HG03342 (cell line): ENCODE measurements at regions not wholly inside any gene's neighbourhood (a gene's known extent, or its start where the extent isn't known, plus 50 kb on each side); places are given as distances from the start of the nearest gene placed in this dataset.

Experiments used
- ATAC-seq: cut with Tn5 transposase; IDR thresholded peaks from one replicate; pipeline ENCODE4 v1.9.1; 2021; ENCODE audit warnings: mild to moderate bottlenecking, moderate library complexity; ENCODE audit not compliant: unreplicated experiment

- no peak for ATAC-seq
Measured at GRCh38 chr11:10641912-10642697, 51.5 kb downstream of the IRAG1 start.

- ATAC-seq = peak; percentile 88
Measured at GRCh38 chr11:10641177-10641911, 52.2 kb downstream of the IRAG1 start.

- ATAC-seq = no peak
Measured at GRCh38 chr11:10640308-10640707, 53.2 kb downstream of the IRAG1 start.

GRCh38 chr11:10639350-10639749 lies 54.2 kb downstream of the IRAG1 start:
- ATAC-seq = no peak

- no peak for ATAC-seq
Measured at GRCh38 chr11:10638316-10638925, 55.1 kb downstream of the IRAG1 start.

- ATAC-seq = no peak
Measured at GRCh38 chr11:10637731-10638151, 55.8 kb downstream of the IRAG1 start.

GRCh38 chr11:10634407-10634806 lies 59.1 kb downstream of the IRAG1 start:
- ATAC-seq = no peak

- no peak for ATAC-seq
Measured at GRCh38 chr11:10633261-10633660, 60.3 kb downstream of the IRAG1 start.

- no peak for ATAC-seq
Measured at GRCh38 chr11:10632483-10632882, 61.1 kb downstream of the IRAG1 start.

GRCh38 chr11:10631761-10632160 lies 61.8 kb downstream of the IRAG1 start:
- no peak for ATAC-seq

GRCh38 chr11:10629411-10630002 lies 61.0 kb upstream of the LYVE1 start:
- ATAC-seq = no peak

GRCh38 chr11:10628508-10629236 lies 60.2 kb upstream of the LYVE1 start:
- no peak for ATAC-seq

GRCh38 chr11:10627816-10628215 lies 59.4 kb upstream of the LYVE1 start:
- ATAC-seq = no peak

- no peak for ATAC-seq
Measured at GRCh38 chr11:10627291-10627690, 58.8 kb upstream of the LYVE1 start.

GRCh38 chr11:10625982-10626311 lies 57.5 kb upstream of the LYVE1 start:
- no peak for ATAC-seq

- no peak for ATAC-seq
Measured at GRCh38 chr11:10625281-10625981, 57.0 kb upstream of the LYVE1 start.

GRCh38 chr11:10623797-10624761 lies 55.6 kb upstream of the LYVE1 start:
- no peak for ATAC-seq

- no peak for ATAC-seq
Measured at GRCh38 chr11:10622957-10623791, 54.7 kb upstream of the LYVE1 start.
